AG09319 (cell line): ENCODE measurements at regions not wholly inside any gene's neighbourhood (a gene's known extent, or its start where the extent isn't known, plus 50 kb on each side); places are given as distances from the start of the nearest gene placed in this dataset.

Experiments used
- DNase-seq: peaks from one replicate; pipeline ENCODE4 v3.0.0-alpha.2; 2010; ENCODE audit warnings: low read depth; ENCODE audit errors: extremely low read depth
- TF ChIP-seq, protein P1 (sequence below): IDR thresholded peaks from 2 replicates; pipeline ENCODE4 v1.5.1; 2011; ENCODE audit warnings: low read depth, mild to moderate bottlenecking, inconsistent platforms, low read length, moderate library complexity

DNA sequence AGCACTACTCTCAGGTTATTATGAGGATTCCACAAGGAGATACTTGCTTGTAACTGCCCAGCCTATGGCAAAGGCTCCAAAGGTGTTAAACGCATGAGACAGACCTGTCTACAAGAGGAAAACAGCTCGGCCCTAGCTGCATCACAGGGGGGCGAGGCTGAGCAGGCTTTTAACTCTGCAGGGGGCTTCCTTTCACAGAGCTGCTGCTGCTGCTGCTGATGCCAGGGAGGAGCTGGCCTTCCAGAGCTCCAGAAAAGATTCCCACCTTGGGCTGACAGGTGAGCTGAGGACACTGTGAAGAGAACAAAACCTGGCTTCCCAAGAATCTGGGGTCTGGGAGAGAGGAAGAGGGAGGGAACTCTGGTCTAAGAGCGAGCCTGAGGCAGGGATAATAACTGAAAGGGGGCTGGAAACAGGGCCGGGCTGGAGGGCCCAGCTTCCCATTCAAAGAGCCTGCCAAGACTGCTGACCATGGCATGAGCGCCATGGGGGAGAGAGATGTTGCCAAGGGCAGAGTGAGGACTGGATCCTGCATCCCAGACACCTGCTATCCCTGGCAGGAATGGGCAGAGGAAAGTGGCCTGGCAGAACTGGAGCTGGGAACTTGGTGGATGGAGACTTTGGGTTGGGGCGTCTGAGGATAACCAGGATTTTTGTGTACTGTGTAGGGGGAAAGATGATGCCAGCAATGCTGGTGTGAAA, 211.1 kb upstream of the LRFN2 start:
- no peak for DNase-seq
- TF ChIP-seq, protein P1, sequence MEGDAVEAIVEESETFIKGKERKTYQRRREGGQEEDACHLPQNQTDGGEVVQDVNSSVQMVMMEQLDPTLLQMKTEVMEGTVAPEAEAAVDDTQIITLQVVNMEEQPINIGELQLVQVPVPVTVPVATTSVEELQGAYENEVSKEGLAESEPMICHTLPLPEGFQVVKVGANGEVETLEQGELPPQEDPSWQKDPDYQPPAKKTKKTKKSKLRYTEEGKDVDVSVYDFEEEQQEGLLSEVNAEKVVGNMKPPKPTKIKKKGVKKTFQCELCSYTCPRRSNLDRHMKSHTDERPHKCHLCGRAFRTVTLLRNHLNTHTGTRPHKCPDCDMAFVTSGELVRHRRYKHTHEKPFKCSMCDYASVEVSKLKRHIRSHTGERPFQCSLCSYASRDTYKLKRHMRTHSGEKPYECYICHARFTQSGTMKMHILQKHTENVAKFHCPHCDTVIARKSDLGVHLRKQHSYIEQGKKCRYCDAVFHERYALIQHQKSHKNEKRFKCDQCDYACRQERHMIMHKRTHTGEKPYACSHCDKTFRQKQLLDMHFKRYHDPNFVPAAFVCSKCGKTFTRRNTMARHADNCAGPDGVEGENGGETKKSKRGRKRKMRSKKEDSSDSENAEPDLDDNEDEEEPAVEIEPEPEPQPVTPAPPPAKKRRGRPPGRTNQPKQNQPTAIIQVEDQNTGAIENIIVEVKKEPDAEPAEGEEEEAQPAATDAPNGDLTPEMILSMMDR: no peak

DNA sequence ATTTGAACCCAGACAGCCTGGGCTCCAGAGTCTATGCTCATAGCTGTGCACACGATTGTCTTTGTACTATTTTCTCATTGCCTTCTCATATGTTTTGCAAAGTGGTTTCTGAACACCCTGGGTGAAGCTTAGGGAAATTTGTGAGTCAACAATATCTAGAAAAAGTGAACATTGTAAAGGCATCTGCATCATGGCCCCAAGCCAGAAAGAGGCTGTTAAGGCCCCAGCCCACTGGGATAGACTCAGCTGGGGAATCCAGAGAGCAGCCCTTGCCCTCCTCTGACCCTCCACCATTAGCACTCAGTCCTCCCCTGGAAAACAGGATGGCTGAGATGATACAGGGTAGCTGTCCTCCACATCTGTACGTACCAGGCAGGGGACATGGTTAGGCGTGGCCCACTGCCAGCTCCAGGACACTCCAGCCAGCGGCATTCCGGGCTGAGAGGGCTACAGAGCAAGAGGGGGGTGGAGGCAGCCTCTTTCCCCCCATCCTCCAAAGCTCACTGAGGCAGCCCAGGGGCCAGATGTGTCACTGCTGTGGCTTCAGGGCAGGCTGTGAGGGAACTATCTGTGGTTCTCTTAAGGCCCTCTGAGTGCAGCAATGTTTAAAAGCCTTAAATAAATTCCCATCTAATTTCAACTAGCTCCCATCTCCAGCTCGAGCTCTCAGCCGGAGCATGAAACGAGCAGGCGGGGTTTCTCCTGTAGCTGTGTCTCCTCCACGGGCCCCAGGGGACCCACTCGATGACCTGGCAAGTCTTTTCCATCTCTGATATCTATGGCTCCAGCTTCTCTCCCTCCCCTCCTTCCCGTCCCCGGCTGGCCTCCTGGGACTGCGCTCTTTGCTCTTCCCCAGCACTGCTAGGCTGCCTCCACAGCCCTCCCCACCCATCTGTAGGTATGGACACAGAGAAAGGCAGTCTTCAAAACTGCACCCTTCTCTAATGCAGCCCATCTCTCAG, 209.4 kb upstream of the LRFN2 start:
- TF ChIP-seq, protein P1: no peak
- no peak for DNase-seq

DNA sequence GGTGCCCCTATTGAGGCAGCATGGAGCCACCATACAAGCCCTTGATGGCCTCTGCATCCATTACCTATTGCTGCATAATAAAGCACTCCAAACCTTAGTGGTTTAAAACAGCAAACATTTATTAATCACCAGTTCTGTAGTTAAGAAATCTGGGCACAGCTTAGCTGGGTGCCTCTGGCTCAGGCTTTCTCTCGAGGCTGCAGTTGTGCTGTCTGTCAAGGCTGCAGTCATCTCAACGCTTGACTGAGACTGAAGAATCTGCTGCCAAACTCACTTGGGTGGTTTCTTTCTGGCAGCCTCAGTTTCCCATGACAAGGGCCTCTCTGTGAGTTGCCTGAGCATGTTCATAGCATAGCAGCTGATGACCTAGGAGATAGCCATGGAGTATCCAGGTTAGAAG, 207.4 kb upstream of the LRFN2 start:
- TF ChIP-seq, protein P1: no peak
- DNase-seq: no peak

DNA sequence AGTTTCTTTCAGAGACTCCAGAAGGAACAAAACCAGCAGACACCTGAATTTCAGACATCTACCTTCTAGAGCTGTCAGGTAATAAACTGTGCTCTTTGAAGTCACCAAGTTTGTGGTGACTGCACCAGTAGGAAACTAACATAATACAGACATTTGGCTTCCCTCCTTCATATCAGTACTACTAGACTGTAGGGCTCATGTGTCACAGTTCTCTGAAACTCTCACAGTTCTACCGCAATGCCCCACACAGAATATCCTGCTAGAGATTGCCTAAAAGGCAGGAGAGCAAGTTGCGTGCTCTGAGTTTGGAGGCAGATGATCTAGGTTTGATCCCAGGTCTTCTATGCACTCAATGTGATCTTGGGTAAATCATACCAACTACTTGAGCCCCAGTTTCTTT, 205.0 kb upstream of the LRFN2 start:
- TF ChIP-seq, protein P1: no peak
- DNase-seq: no peak

DNA sequence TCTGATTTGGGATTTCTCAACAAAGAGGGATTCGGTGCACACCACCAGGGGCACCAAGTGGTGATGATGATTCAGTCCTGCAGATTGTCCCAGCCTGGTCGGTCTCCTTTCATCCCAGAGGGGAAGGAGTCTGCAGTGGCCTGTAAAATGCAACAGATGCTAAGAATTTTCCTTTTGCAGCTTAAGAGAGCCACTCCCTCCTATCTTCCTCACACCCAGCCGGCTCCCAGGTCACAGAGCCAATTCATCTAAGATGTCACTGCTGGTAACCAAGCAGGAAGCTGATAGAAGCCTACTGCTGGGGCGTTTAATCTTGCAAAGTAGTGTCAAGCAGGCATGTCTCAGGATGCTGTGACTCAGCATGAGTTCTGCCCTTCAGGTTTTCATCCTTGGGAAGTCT, 203.8 kb upstream of the LRFN2 start:
- TF ChIP-seq, protein P1: no peak
- DNase-seq: no peak

DNA sequence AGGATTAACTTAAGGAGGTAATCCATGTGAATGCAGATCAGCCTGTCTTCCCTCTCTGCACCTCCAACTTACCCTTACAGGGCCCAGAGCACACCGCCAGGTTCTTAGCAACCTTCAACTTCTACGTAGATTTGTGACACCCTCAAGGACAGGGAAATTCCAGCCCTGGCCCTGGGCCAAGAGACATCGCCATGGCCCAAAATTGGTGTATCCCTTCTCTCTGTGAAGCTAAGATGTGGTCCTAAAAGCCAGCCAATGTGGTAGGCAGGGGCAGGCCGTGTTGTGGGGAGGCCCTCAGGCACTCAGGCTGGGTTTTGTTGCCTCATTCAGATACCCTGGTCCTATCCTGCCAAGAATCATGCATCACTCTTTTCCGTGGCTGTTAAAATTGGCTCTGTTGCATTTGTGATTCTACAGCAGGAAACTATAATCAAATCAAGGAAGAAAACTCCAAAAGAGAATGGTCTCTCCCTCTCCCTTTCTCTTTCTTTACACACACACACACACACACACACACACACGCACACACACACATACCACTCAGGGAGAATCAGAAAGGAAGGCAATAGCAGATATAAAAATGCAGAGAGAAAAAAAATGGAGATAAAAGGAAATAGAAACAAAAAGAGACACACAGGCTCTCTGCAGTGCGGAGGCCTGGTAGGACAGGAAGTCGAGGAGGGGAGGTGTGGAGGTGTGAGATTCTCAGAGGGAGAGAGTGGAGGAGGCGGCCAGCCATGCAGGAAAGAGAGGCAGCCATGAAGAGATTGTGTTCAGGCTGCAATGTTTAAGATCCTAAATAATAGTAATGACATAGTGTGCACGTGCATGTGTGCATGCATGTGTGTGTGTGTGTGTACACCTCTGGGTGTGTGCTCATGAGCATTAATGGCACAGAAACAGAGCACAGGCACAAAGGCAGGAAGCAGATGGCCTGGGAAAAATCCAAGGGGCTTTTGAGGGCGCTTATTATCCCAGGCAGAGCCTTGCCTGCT, 201.8 kb upstream of the LRFN2 start:
- DNase-seq: no peak
- TF ChIP-seq, protein P1: no peak
